ENCODE measurements at regions not wholly inside any gene's neighbourhood (a gene's known extent, or its start where the extent isn't known, plus 50 kb on each side); places are given as distances from the start of the nearest gene placed in this dataset.
"Not testable (repeated sequence)": the region's sequence is repeated elsewhere in the genome, so short reads cannot be mapped to it uniquely, and the experiment has no call there.

- not testable (repeated sequence) for TF ChIP-seq POLR2A, CTCF (IDR thresholded peaks at IDR 0.05)
Observed at GRCh38 chr4:65998807-65999517, 328.7 kb upstream of the EPHA5 start.
